Prostate gland (tissue), 2 donors: ENCODE measurements at regions not wholly inside any gene's neighbourhood (a gene's known extent, or its start where the extent isn't known, plus 50 kb on each side); places are given as distances from the start of the nearest gene placed in this dataset.

Source experiments
- POLR2A ChIP-seq: fragments of 450-650 bp; IDR thresholded peaks from one replicate; pipeline ENCODE4 v1.6.1; 2016; ENCODE audit warnings: antibody characterized with exemption, mild to moderate bottlenecking
- TF ChIP-seq, protein P1 (sequence below), 4 experiments: fragments of 200-600 bp in 2 of 4; fragments of 450-650 bp in 2 of 4; sonication (generic) in 2 of 4; IDR thresholded peaks; 1 replicate in 3 of 4; 2 replicates in 1 of 4; pipeline ENCODE4 v1.5.1; 2016 to 2019; ENCODE audit warnings: antibody characterized with exemption in 4 of 4, mild to moderate bottlenecking in 2 of 4, moderate library complexity in 2 of 4

DNA sequence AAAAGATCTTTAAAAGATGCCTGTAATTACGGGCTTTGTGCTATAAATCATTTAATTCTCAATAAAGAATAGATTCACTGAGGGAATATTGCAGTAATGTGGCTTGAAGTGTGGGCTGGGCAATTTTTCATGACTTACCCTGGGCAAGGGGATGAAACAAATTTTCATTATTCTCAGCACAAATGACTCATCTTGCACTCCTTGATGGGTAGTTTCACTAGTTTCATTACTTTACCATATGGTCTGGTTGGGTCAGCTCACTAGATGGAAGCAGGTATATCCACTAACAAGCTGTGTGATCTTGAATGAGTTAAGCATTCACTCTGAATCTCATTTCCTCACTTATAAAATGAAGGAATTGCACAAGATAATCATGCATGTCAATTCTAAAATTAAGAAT is 234.3 kb downstream of the ABCC12 start:
- TF ChIP-seq POLR2A = no peak
- TF ChIP-seq, protein P1, sequence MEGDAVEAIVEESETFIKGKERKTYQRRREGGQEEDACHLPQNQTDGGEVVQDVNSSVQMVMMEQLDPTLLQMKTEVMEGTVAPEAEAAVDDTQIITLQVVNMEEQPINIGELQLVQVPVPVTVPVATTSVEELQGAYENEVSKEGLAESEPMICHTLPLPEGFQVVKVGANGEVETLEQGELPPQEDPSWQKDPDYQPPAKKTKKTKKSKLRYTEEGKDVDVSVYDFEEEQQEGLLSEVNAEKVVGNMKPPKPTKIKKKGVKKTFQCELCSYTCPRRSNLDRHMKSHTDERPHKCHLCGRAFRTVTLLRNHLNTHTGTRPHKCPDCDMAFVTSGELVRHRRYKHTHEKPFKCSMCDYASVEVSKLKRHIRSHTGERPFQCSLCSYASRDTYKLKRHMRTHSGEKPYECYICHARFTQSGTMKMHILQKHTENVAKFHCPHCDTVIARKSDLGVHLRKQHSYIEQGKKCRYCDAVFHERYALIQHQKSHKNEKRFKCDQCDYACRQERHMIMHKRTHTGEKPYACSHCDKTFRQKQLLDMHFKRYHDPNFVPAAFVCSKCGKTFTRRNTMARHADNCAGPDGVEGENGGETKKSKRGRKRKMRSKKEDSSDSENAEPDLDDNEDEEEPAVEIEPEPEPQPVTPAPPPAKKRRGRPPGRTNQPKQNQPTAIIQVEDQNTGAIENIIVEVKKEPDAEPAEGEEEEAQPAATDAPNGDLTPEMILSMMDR (IDR thresholded peaks at IDR 0.05) = no peak
